ENCODE measurements at regions not wholly inside any gene's neighbourhood (a gene's known extent, or its start where the extent isn't known, plus 50 kb on each side); places are given as distances from the start of the nearest gene placed in this dataset.
"Not testable (repeated sequence)": the region's sequence is repeated elsewhere in the genome, so short reads cannot be mapped to it uniquely, and the experiment has no call there.

DNA sequence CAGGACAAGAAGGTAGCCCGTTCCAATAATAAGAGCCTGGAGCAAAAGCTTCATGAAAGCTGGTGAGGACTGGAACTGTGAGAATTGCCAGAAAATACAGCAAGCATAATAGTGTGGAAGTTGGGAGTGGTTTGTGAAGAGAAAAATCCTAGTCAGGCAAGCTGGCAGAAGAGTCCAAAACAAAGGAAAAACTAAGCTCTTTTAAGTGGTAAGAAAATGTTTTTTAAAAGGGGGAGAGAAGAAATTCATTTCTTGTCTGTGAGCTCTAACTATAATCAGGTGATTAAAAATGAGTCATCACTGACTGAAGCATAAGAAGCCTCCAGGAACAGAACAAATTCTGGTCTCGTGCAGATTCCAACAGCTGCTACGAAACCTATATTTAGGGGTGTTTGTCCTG is 102.6 kb downstream of the CAAP1 start:
- Histone ChIP-seq H3K4me1 (ENCODE audit: control insufficient read depth, insufficient read depth, low read length) (no peaks in the 10 kb centered on the region), H3K36me3 (ENCODE audit: control insufficient read depth, insufficient read depth, low read length) (no peaks in the 10 kb centered on the region), H3K4me3 (ENCODE audit: low read length) (no peak overlapping the region), H3K27ac (ENCODE audit: low read depth, low read length) (no peak overlapping the region), H3K27me3 (ENCODE audit: control insufficient read depth, insufficient read depth, low read length) (no peaks in the 10 kb centered on the region), H3K9ac (ENCODE audit: low read length) (no peak overlapping the region)

- H3K27ac ChIP-seq (ENCODE audit: low read depth, low read length): no peak overlapping the region
- H3K4me1 ChIP-seq (ENCODE audit: control insufficient read depth, insufficient read depth, low read length): no peaks in the 10 kb centered on the region
- no peaks in the 10 kb centered on the region for H3K36me3 ChIP-seq (ENCODE audit: control insufficient read depth, insufficient read depth, low read length)
- H3K4me3 ChIP-seq (ENCODE audit: low read length): no peak overlapping the region
- no peaks in the 10 kb centered on the region for H3K27me3 ChIP-seq (ENCODE audit: control insufficient read depth, insufficient read depth, low read length)
- no peak overlapping the region for H3K9ac ChIP-seq (ENCODE audit: low read length)
These were observed 106.0 kb downstream of the CAAP1 start for GRCh38 chr9:26786564-26786963.

- H3K27me3 ChIP-seq (ENCODE audit: control insufficient read depth, insufficient read depth, low read length): no peaks in the 10 kb centered on the region
- no peak overlapping the region for H3K27ac ChIP-seq (ENCODE audit: low read depth, low read length)
- H3K4me1 ChIP-seq (ENCODE audit: control insufficient read depth, insufficient read depth, low read length): no peaks in the 10 kb centered on the region
- no peak overlapping the region for H3K9ac ChIP-seq (ENCODE audit: low read length)
- H3K36me3 ChIP-seq (ENCODE audit: control insufficient read depth, insufficient read depth, low read length): no peaks in the 10 kb centered on the region
- no peak overlapping the region for H3K4me3 ChIP-seq (ENCODE audit: low read length)
These were observed 109.7 kb downstream of the CAAP1 start for GRCh38 chr9:26782899-26783298.

DNA sequence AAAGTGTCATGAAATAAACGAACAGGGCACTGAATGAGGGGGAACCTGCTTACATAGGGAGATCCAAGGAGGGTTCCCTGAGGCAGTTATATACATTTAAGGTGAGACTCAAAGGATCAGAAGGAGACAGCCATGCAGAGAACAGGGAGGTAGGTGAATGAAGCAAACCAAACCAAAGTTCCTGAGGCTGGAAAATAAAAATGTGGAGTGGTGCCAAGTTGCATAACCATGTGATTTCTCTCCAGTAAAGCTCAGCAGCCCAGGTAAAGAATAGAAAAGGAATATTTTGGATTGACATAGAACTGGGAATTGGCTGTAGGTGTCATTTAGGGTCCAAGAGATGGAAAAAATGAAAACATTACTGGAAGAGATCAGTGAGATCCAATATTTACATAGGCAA is 110.7 kb downstream of the CAAP1 start:
- Histone ChIP-seq H3K4me1 (ENCODE audit: control insufficient read depth, insufficient read depth, low read length) (no peaks in the 10 kb centered on the region), H3K27ac (ENCODE audit: low read depth, low read length) (no peak overlapping the region), H3K27me3 (ENCODE audit: control insufficient read depth, insufficient read depth, low read length) (no peaks in the 10 kb centered on the region), H3K4me3 (ENCODE audit: low read length) (no peak overlapping the region), H3K9ac (ENCODE audit: low read length) (no peak overlapping the region), H3K36me3 (ENCODE audit: control insufficient read depth, insufficient read depth, low read length) (no peaks in the 10 kb centered on the region)

GRCh38 chr9:26780307-26780706 is 112.3 kb downstream of the CAAP1 start:
- H3K4me3 ChIP-seq (ENCODE audit: low read length); H3K36me3 ChIP-seq (ENCODE audit: control insufficient read depth, insufficient read depth, low read length); H3K9ac ChIP-seq (ENCODE audit: low read length); H3K27ac ChIP-seq (ENCODE audit: low read depth, low read length); H3K27me3 ChIP-seq (ENCODE audit: control insufficient read depth, insufficient read depth, low read length); H3K4me1 ChIP-seq (ENCODE audit: control insufficient read depth, insufficient read depth, low read length): not testable (repeated sequence)

- no peak overlapping the region for H3K4me3 ChIP-seq (ENCODE audit: low read length)
- no peak overlapping the region for H3K9ac ChIP-seq (ENCODE audit: low read length)
- H3K27me3 ChIP-seq (ENCODE audit: control insufficient read depth, insufficient read depth, low read length): no peaks in the 10 kb centered on the region
- no peaks in the 10 kb centered on the region for H3K36me3 ChIP-seq (ENCODE audit: control insufficient read depth, insufficient read depth, low read length)
- no peaks in the 10 kb centered on the region for H3K4me1 ChIP-seq (ENCODE audit: control insufficient read depth, insufficient read depth, low read length)
- no peak overlapping the region for H3K27ac ChIP-seq (ENCODE audit: low read depth, low read length)
These were observed 113.5 kb downstream of the CAAP1 start for GRCh38 chr9:26779062-26779461.

- H3K27me3 ChIP-seq (ENCODE audit: control insufficient read depth, insufficient read depth, low read length): no peaks in the 10 kb centered on the region
- no peak overlapping the region for H3K27ac ChIP-seq (ENCODE audit: low read depth, low read length)
- no peak overlapping the region for H3K9ac ChIP-seq (ENCODE audit: low read length)
- no peaks in the 10 kb centered on the region for H3K4me1 ChIP-seq (ENCODE audit: control insufficient read depth, insufficient read depth, low read length)
- no peak overlapping the region for H3K4me3 ChIP-seq (ENCODE audit: low read length)
- no peaks in the 10 kb centered on the region for H3K36me3 ChIP-seq (ENCODE audit: control insufficient read depth, insufficient read depth, low read length)
These were observed 117.2 kb downstream of the CAAP1 start for GRCh38 chr9:26775391-26775790.

DNA sequence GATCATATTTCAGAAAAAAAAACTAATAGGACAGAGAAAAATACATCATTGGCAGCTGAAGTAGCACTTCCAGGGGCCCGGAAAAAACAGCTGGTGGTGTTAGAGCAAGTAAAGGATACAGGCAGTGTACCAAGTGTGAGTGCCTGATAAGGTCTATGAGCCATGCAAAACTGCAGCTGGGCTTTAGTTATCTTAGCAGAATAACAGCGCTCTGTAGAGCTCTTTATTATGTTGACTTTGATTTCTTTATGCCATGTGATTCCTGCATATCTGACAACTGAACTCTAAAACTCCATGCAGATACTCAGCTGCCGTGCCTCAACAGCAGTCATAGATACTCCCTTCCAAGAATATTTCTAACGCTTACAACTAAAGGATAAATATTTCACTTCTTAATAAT is 119.5 kb downstream of the CAAP1 start:
- H3K36me3 ChIP-seq (ENCODE audit: control insufficient read depth, insufficient read depth, low read length): no peaks in the 10 kb centered on the region
- no peak overlapping the region for H3K9ac ChIP-seq (ENCODE audit: low read length)
- H3K4me1 ChIP-seq (ENCODE audit: control insufficient read depth, insufficient read depth, low read length): no peaks in the 10 kb centered on the region
- no peaks in the 10 kb centered on the region for H3K27me3 ChIP-seq (ENCODE audit: control insufficient read depth, insufficient read depth, low read length)
- H3K4me3 ChIP-seq (ENCODE audit: low read length): no peak overlapping the region
- H3K27ac ChIP-seq (ENCODE audit: low read depth, low read length): no peak overlapping the region

- no peak overlapping the region for H3K4me3 ChIP-seq (ENCODE audit: low read length)
- no peak overlapping the region for H3K9ac ChIP-seq (ENCODE audit: low read length)
- H3K4me1 ChIP-seq (ENCODE audit: control insufficient read depth, insufficient read depth, low read length): no peaks in the 10 kb centered on the region
- no peak overlapping the region for H3K27ac ChIP-seq (ENCODE audit: low read depth, low read length)
- H3K36me3 ChIP-seq (ENCODE audit: control insufficient read depth, insufficient read depth, low read length): no peaks in the 10 kb centered on the region
- no peaks in the 10 kb centered on the region for H3K27me3 ChIP-seq (ENCODE audit: control insufficient read depth, insufficient read depth, low read length)
These were observed 121.8 kb downstream of the CAAP1 start for GRCh38 chr9:26770821-26771220.

DNA sequence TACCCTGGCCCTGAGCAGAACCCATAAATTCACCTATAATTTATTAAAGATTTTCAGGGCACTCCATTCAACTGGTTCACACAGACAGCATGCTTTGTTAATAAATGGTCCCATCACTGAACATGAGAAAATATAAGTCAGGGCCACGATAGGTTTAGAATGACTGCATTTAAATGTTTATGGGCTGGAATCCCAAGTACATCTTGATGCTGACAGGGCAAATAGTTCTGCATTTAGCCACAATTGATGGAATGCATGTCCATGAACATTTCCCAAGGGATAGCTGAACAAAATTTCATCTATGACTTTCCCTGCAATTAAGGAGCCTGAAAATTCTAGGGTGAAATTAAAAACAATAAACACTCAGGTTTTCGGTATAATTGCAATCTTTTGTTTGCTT is 124.5 kb downstream of the CAAP1 start:
- H3K9ac ChIP-seq (ENCODE audit: low read length): no peak overlapping the region
- no peak overlapping the region for H3K4me3 ChIP-seq (ENCODE audit: low read length)
- no peaks in the 10 kb centered on the region for H3K4me1 ChIP-seq (ENCODE audit: control insufficient read depth, insufficient read depth, low read length)
- H3K27ac ChIP-seq (ENCODE audit: low read depth, low read length): no peak overlapping the region
- H3K36me3 ChIP-seq (ENCODE audit: control insufficient read depth, insufficient read depth, low read length): no peaks in the 10 kb centered on the region
- H3K27me3 ChIP-seq (ENCODE audit: control insufficient read depth, insufficient read depth, low read length): no peaks in the 10 kb centered on the region

DNA sequence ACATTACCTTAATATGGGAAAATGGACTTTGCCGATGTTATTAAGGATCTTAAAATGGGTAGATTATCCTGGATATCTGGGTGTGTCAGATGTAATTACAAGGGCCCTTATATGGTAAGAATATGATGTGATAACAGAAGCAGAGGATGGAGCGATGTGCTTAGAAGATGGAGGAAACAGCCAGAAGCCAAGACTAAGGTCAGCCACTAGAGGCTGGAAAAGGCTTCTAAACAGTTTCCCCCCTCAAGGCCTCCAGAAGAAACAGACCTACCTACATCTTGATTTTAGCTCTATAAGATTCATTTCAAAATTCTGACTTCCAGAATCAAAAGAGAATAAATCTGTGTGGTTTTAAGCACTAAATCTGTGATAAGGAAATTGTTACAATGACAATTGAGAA is 131.9 kb downstream of the CAAP1 start:
- H3K4me3 ChIP-seq (ENCODE audit: low read length): no peak overlapping the region
- no peaks in the 10 kb centered on the region for H3K4me1 ChIP-seq (ENCODE audit: control insufficient read depth, insufficient read depth, low read length)
- H3K36me3 ChIP-seq (ENCODE audit: control insufficient read depth, insufficient read depth, low read length): no peaks in the 10 kb centered on the region
- no peak overlapping the region for H3K27ac ChIP-seq (ENCODE audit: low read depth, low read length)
- H3K9ac ChIP-seq (ENCODE audit: low read length): no peak overlapping the region
- H3K27me3 ChIP-seq (ENCODE audit: control insufficient read depth, insufficient read depth, low read length): no peaks in the 10 kb centered on the region

GRCh38 chr9:26758655-26759054 is 133.9 kb downstream of the CAAP1 start:
- H3K27me3 ChIP-seq (ENCODE audit: control insufficient read depth, insufficient read depth, low read length): no peaks in the 10 kb centered on the region
- no peak overlapping the region for H3K27ac ChIP-seq (ENCODE audit: low read depth, low read length)
- no peaks in the 10 kb centered on the region for H3K36me3 ChIP-seq (ENCODE audit: control insufficient read depth, insufficient read depth, low read length)
- no peak overlapping the region for H3K9ac ChIP-seq (ENCODE audit: low read length)
- no peaks in the 10 kb centered on the region for H3K4me1 ChIP-seq (ENCODE audit: control insufficient read depth, insufficient read depth, low read length)
- no peak overlapping the region for H3K4me3 ChIP-seq (ENCODE audit: low read length)

GRCh38 chr9:26756881-26757280 is 135.7 kb downstream of the CAAP1 start:
- Histone ChIP-seq H3K9ac (ENCODE audit: low read length) (no peak overlapping the region), H3K27me3 (ENCODE audit: control insufficient read depth, insufficient read depth, low read length) (no peaks in the 10 kb centered on the region), H3K27ac (ENCODE audit: low read depth, low read length) (no peak overlapping the region), H3K36me3 (ENCODE audit: control insufficient read depth, insufficient read depth, low read length) (no peaks in the 10 kb centered on the region), H3K4me1 (ENCODE audit: control insufficient read depth, insufficient read depth, low read length) (no peaks in the 10 kb centered on the region), H3K4me3 (ENCODE audit: low read length) (no peak overlapping the region)

- no peaks in the 10 kb centered on the region for H3K36me3 ChIP-seq (ENCODE audit: control insufficient read depth, insufficient read depth, low read length)
- H3K9ac ChIP-seq (ENCODE audit: low read length): no peak overlapping the region
- no peaks in the 10 kb centered on the region for H3K27me3 ChIP-seq (ENCODE audit: control insufficient read depth, insufficient read depth, low read length)
- H3K4me1 ChIP-seq (ENCODE audit: control insufficient read depth, insufficient read depth, low read length): no peaks in the 10 kb centered on the region
- no peak overlapping the region for H3K27ac ChIP-seq (ENCODE audit: low read depth, low read length)
- no peak overlapping the region for H3K4me3 ChIP-seq (ENCODE audit: low read length)
These were observed 137.1 kb downstream of the CAAP1 start for GRCh38 chr9:26755476-26755875.

Measured in rectal smooth muscle tissue (tissue), 1 donor.